ENCODE measurements at regions not wholly inside any gene's neighbourhood (a gene's known extent, or its start where the extent isn't known, plus 50 kb on each side); places are given as distances from the start of the nearest gene placed in this dataset.

DNA sequence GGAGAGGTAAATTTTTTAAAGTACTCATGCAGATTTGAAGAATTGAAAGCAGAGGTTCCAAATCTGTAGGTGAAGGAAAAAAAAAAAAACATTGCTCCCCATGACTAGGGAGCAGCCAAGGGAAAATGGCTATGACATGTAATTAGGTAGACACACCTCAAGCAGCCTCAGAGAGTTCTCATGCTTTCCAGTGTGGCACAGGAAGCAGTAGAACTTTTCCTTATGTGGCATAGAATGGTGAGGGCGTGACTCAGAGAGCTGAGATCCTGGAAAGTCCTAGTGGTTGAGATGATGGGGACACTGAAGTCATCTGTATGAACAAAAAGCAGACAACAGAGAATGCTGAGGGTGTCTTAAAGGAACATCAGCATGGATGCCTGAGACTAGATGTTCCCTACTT, 148.6 kb upstream of the NWD2 start:
- DNase-seq (ENCODE audit: low read depth in 1 of 2, low spot score in 1 of 2), result no peak
- TF ChIP-seq, protein P1, sequence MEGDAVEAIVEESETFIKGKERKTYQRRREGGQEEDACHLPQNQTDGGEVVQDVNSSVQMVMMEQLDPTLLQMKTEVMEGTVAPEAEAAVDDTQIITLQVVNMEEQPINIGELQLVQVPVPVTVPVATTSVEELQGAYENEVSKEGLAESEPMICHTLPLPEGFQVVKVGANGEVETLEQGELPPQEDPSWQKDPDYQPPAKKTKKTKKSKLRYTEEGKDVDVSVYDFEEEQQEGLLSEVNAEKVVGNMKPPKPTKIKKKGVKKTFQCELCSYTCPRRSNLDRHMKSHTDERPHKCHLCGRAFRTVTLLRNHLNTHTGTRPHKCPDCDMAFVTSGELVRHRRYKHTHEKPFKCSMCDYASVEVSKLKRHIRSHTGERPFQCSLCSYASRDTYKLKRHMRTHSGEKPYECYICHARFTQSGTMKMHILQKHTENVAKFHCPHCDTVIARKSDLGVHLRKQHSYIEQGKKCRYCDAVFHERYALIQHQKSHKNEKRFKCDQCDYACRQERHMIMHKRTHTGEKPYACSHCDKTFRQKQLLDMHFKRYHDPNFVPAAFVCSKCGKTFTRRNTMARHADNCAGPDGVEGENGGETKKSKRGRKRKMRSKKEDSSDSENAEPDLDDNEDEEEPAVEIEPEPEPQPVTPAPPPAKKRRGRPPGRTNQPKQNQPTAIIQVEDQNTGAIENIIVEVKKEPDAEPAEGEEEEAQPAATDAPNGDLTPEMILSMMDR (IDR thresholded peaks at IDR 0.05; ENCODE audit: low read depth, low read length), result no peak
- Histone ChIP-seq H3K9me3 (ENCODE audit: low read depth) (no peaks in the 10 kb centered on the region), H3K36me3 (no peaks in the 10 kb centered on the region), H3K27me3 (no peaks in the 10 kb centered on the region), H3K27ac (no peak overlapping the region), H3K4me3 (no peak overlapping the region), H3K4me1 (ENCODE audit: low read depth) (no peaks in the 10 kb centered on the region)

DNA sequence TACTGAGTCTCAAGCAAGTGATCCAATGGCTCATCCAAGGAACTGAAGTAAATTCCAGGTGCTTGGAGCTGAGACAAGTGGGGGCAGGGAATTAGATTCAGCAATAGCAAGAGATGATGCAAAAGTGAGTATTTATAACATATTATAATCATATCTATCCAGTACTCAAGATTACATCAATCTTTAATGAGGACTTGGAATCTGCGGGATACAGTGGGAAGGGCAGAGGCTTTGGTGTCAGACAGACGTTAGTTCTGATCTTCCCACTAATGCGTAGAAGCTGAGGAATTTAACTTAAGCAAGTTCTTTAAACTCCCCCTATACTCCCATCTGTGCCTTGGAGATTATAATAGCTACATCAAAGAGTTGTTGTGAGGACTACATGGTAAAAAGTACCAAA, 143.4 kb upstream of the NWD2 start:
- Histone ChIP-seq H3K9me3 (ENCODE audit: low read depth) (no peaks in the 10 kb centered on the region), H3K4me1 (ENCODE audit: low read depth) (no peaks in the 10 kb centered on the region), H3K27ac (no peak overlapping the region), H3K36me3 (no peaks in the 10 kb centered on the region), H3K27me3 (no peaks in the 10 kb centered on the region), H3K4me3 (no peak overlapping the region)
- no peak for DNase-seq (ENCODE audit: low read depth in 1 of 2, low spot score in 1 of 2)
- TF ChIP-seq, protein P1 (IDR thresholded peaks at IDR 0.05; ENCODE audit: low read depth, low read length), result no peak

DNA sequence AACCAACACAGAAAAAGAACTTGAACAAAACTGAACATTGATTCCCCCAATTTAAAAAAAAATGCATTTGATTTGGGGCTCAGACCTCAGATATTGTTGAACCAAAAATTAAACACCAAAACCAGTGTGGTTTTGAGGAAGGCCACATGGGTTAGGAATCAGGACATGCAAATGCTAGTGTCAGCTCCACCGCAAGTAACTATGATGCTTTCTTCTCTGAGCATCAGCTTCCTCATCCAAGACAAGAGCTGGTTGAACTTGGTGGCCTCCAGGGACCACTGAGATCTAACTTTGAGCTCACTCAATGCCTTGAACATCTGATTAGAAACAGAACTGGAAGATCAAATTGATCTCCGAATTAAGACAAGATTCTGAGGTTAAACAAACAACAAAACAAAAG, 142.9 kb upstream of the NWD2 start:
- Histone ChIP-seq H3K36me3 (no peaks in the 10 kb centered on the region), H3K27ac (no peak overlapping the region), H3K9me3 (ENCODE audit: low read depth) (no peaks in the 10 kb centered on the region), H3K4me1 (ENCODE audit: low read depth) (no peaks in the 10 kb centered on the region), H3K27me3 (no peaks in the 10 kb centered on the region), H3K4me3 (no peak overlapping the region)
- DNase-seq (ENCODE audit: low read depth in 1 of 2, low spot score in 1 of 2), result no peak
- TF ChIP-seq, protein P1 (IDR thresholded peaks at IDR 0.05; ENCODE audit: low read depth, low read length), result no peak

DNA sequence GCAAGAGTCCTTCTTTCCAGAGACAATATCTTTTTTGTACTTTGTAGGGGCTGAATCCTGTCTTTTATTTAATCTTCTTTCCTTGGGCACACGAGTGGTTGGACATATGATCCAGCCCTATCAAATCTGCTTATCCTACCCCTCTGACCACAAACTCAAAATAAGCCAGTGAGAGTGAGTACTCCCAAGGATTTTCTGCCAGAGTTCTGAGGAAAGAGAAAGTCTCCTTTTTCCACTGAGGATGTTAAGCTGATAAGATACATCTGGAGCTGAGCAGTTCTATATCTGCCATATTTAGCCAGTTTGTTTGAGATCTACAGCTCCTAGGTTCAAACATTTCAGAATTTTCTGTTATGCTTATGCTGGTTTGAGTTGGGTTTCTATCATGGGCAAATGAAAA, 134.8 kb upstream of the NWD2 start:
- Histone ChIP-seq H3K36me3 (no peaks in the 10 kb centered on the region), H3K27me3 (no peaks in the 10 kb centered on the region), H3K9me3 (ENCODE audit: low read depth) (no peaks in the 10 kb centered on the region), H3K4me1 (ENCODE audit: low read depth) (no peaks in the 10 kb centered on the region), H3K27ac (no peak overlapping the region), H3K4me3 (no peak overlapping the region)
- TF ChIP-seq, protein P1 (IDR thresholded peaks at IDR 0.05; ENCODE audit: low read depth, low read length), result no peak
- DNase-seq (ENCODE audit: low read depth in 1 of 2, low spot score in 1 of 2), result no peak

DNA sequence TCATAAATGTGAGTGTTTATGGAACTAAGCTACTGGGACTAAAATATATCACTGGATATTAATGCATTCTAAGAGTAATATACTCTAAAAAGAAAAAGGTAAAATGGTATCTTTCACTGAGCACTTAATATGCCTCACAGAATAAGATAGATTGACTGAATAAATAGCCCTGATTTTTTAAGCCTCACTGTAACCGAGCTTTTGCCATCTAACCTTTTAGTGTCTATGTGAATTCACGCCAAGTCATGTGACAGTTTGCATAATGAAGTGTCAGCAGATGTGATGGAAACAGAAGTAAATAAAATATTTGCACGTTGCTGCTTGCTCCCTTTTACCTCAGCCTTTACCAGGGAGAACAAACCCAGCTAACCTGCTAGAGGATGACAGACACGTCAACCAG, 119.7 kb upstream of the NWD2 start:
- no peaks in the 10 kb centered on the region for H3K4me1 ChIP-seq (ENCODE audit: low read depth)

More for the DNA sequence above, 119.7 kb upstream of the NWD2 start:
- Histone ChIP-seq H3K9me3 (ENCODE audit: low read depth) (no peaks in the 10 kb centered on the region), H3K27me3 (no peaks in the 10 kb centered on the region), H3K36me3 (no peaks in the 10 kb centered on the region), H3K27ac (no peak overlapping the region), H3K4me3 (no peak overlapping the region)
- no peak for DNase-seq (ENCODE audit: low read depth in 1 of 2, low spot score in 1 of 2)
- TF ChIP-seq, protein P1 (IDR thresholded peaks at IDR 0.05; ENCODE audit: low read depth, low read length), result no peak
